Activated B cell treated with CpG ODN at 0.5 μM for 24 hours (primary cell): ENCODE measurements at regions not wholly inside any gene's neighbourhood (a gene's known extent, or its start where the extent isn't known, plus 50 kb on each side); places are given as distances from the start of the nearest gene placed in this dataset.

ENCODE experiments used
- ATAC-seq: fragments of 200-7000 bp; cut with Tn5 transposase; one replicate; pipeline ENCODE4 v1.10.0; 2021; ENCODE audit warnings: low read depth, mild to moderate bottlenecking, moderate library complexity
- CTCF ChIA-PET: fragments of 350-600 bp; sonication (Branson Sonifier 250); formaldehyde crosslinking; loops from one replicate; lab custom pipeline; 2021; ENCODE audit warnings: antibody characterized with exemption; lab: Charles Lee
- POLR2A ChIA-PET: fragments of 350-600 bp; sonication (Branson Sonifier 250); formaldehyde crosslinking; loops from one replicate; lab custom pipeline; 2021; ENCODE audit warnings: antibody characterized with exemption; lab: Charles Lee
- DNase-seq: peaks from one replicate; pipeline ENCODE4 v3.0.0; 2022
- H3K27ac Mint-ChIP-seq: one replicate; pipeline ENCODE4 v1.8.0; 2020; ENCODE audit warnings: mixed read lengths
- H3K27me3 Mint-ChIP-seq: one replicate; pipeline ENCODE4 v1.8.0; 2021; ENCODE audit warnings: mixed read lengths
- H3K36me3 Mint-ChIP-seq: one replicate; pipeline ENCODE4 v1.8.0; 2021; ENCODE audit warnings: low read depth, mixed read lengths
- H3K4me1 Mint-ChIP-seq: one replicate; pipeline ENCODE4 v1.8.0; 2021; ENCODE audit warnings: mixed read lengths
- H3K4me3 Mint-ChIP-seq: one replicate; pipeline ENCODE4 v1.8.0; 2020; ENCODE audit warnings: mild to moderate bottlenecking, mixed read lengths
- H3K9me3 Mint-ChIP-seq: one replicate; pipeline ENCODE4 v1.8.0; 2020; ENCODE audit warnings: mixed read lengths
- intact Hi-C: fragments of 100-400 bp; cut with micrococcal nuclease; formaldehyde crosslinking; loops from one replicate; pipeline ENCODE4 v1.15.1; 2024
- TF ChIP-seq, protein P1 (sequence below): fragments of 200-600 bp; IDR thresholded peaks from one replicate; pipeline ENCODE4 v1.8.0; 2022; ENCODE audit warnings: antibody characterized with exemption, mild to moderate bottlenecking

DNA sequence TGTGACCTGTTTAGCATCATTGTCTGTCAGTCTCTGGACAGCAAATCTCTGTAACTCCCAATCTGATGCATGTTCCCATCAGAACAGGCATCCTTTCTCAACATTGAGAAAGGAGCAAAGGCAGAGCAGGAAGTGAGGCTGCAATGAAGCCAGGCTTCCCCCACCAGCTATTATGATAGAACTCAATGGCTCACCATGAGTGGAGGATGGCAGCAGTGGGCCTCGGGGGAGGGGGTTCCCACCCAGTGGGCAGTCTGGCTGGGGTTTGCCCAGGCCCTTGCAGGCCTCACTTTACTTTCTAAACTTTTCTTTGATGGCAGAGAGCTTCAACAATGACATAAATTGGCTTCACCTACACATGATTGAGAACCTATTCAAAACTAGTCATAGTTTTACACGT, 240.6 kb upstream of the CXCR4 start:
- ChIA-PET CTCF (interaction anchor here (0.5 to 1.3 kb wide), 3 partner anchors 25 to 103 kb away, joined by 3 to 4 read pairs (median 4); no protein-coding TSS in a partner anchor), POLR2A (interaction anchor here (1.4 kb wide), 1 partner anchor 102 kb away, joined by 3 read pairs; no protein-coding TSS in a partner anchor)
- H3K4me1 Mint-ChIP-seq: peaks cover 21% of the 10 kb centered on the region
- ATAC-seq: no peak
- H3K9me3 Mint-ChIP-seq: no peaks in the 10 kb centered on the region
- no peak for DNase-seq
- no peak overlapping the region for H3K27ac Mint-ChIP-seq
- no peaks in the 10 kb centered on the region for H3K27me3 Mint-ChIP-seq
- no peak overlapping the region for H3K4me3 Mint-ChIP-seq
- intact Hi-C loops: no loop called here
- TF ChIP-seq, protein P1, sequence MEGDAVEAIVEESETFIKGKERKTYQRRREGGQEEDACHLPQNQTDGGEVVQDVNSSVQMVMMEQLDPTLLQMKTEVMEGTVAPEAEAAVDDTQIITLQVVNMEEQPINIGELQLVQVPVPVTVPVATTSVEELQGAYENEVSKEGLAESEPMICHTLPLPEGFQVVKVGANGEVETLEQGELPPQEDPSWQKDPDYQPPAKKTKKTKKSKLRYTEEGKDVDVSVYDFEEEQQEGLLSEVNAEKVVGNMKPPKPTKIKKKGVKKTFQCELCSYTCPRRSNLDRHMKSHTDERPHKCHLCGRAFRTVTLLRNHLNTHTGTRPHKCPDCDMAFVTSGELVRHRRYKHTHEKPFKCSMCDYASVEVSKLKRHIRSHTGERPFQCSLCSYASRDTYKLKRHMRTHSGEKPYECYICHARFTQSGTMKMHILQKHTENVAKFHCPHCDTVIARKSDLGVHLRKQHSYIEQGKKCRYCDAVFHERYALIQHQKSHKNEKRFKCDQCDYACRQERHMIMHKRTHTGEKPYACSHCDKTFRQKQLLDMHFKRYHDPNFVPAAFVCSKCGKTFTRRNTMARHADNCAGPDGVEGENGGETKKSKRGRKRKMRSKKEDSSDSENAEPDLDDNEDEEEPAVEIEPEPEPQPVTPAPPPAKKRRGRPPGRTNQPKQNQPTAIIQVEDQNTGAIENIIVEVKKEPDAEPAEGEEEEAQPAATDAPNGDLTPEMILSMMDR: no peak
- H3K36me3 Mint-ChIP-seq: no peaks in the 10 kb centered on the region

DNA sequence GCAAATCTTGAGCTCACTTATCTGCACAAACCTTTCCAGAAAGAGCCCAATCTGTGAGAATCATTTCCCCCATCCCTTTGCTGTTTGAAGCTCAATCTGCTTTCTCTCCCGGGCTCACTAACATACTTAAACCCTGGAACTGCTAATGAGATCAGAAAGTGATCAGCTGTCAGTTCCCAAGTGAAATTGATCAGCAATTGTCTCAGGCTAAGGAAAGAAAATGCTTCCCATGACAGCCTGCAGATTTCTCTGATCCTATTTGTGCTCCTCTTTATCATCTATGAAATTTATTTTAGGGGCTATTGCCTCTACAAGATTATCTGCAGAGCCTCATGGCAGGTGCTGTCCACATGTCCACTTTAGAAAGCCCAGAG, 239.0 kb upstream of the CXCR4 start:
- TF ChIP-seq, protein P1: no peak
- no peak overlapping the region for H3K4me3 Mint-ChIP-seq
- ATAC-seq (no peak), DNase-seq (no peak)
- no peak overlapping the region for H3K27ac Mint-ChIP-seq
- H3K36me3 Mint-ChIP-seq: no peaks in the 10 kb centered on the region
- H3K27me3 Mint-ChIP-seq: no peaks in the 10 kb centered on the region
- H3K4me1 Mint-ChIP-seq: peaks cover 8% of the 10 kb centered on the region
- no peaks in the 10 kb centered on the region for H3K9me3 Mint-ChIP-seq
- intact Hi-C loops: no loop called here
- POLR2A ChIA-PET: interaction anchor here (0.9 kb wide), 1 partner anchor 13 kb away, joined by 3 read pairs; no protein-coding TSS in a partner anchor
- CTCF ChIA-PET: interaction anchor here (0.6 kb wide), 1 partner anchor 309 kb away, joined by 3 read pairs; no protein-coding TSS in a partner anchor

DNA sequence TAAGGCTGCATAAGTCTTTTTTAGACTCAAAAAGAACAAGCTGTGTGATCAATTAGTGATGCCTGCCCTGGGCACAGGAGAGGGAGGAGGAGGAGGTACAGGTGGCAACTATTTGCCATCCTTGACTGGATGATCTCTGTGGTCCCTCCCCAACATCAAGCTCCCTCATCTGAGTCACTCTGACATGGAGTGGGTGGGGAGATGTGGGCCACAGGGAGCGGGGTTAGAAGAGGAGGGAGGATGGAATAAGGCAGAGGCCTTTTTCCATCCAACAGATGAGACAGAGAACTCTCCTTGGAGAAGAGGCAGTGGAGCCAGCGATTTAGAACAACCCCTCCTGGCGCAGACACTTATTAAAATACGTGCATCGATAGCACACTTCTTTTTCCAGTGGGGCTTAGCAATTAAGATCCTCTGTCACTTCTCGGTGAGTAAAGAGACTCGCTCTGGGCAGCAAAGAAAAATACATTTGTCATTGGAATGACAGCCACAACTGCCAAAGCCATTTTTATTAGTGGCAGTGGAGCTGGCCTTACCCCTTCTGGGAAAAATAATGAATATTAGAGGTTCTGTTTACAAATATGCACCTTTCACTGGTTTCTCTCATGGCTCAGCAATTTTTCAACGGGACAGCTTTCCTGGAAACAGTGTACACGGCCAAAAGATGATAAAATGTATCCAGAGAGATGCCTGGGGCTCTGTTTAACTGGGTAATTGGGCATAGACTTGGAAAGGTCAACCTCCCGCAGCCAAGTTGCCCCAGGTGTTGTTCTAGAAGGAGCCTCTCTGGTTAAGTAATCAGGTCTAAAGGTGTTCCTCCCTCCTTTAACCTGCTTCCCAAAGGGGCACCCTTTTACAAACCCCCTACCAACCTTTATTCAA, 238.4 kb upstream of the CXCR4 start:
- DNase-seq (no peak), ATAC-seq (no peak)
- TF ChIP-seq, protein P1: no peak
- intact Hi-C loops: no loop called here
- no peaks in the 10 kb centered on the region for H3K36me3 Mint-ChIP-seq
- H3K4me3 Mint-ChIP-seq: no peak overlapping the region
- no peaks in the 10 kb centered on the region for H3K27me3 Mint-ChIP-seq
- ChIA-PET POLR2A (interaction anchor here (0.9 kb wide), 1 partner anchor 12 kb away, joined by 3 read pairs; no protein-coding TSS in a partner anchor), CTCF (interaction anchor here (0.6 kb wide), 1 partner anchor 309 kb away, joined by 3 read pairs; no protein-coding TSS in a partner anchor)
- no peak overlapping the region for H3K27ac Mint-ChIP-seq
- peaks cover 8% of the 10 kb centered on the region for H3K4me1 Mint-ChIP-seq
- H3K9me3 Mint-ChIP-seq: no peaks in the 10 kb centered on the region

DNA sequence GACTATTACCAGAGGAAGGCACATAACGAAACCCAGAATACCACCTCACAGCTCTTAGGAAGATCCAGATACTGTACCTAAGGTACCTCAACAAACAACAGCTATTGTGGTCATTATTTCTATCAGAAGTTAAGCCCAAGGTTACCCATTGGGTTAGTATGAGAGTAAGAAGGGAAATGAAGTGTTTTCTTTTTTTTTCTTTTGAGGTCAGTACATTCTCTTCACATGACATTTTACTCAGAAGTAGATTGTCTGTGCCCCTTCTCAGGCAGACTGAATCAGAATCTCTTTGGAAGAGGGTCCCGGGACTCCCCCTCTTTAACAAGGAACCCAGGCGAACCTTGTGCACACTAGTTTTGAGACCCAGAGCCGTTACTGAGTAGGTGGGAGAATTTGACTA, 233.7 kb upstream of the CXCR4 start:
- CTCF ChIA-PET: no interaction called here
- TF ChIP-seq, protein P1: no peak
- peaks cover 8% of the 10 kb centered on the region for H3K9me3 Mint-ChIP-seq
- no peaks in the 10 kb centered on the region for H3K4me1 Mint-ChIP-seq
- DNase-seq: no peak
- no peak for ATAC-seq
- H3K4me3 Mint-ChIP-seq: no peak overlapping the region
- POLR2A ChIA-PET: interaction anchor here (1.6 kb wide), 1 partner anchor 96 kb away, joined by 4 read pairs; no protein-coding TSS in a partner anchor
- H3K27me3 Mint-ChIP-seq: no peaks in the 10 kb centered on the region
- intact Hi-C loops: no loop called here
- H3K36me3 Mint-ChIP-seq: no peaks in the 10 kb centered on the region
- H3K27ac Mint-ChIP-seq: no peak overlapping the region

DNA sequence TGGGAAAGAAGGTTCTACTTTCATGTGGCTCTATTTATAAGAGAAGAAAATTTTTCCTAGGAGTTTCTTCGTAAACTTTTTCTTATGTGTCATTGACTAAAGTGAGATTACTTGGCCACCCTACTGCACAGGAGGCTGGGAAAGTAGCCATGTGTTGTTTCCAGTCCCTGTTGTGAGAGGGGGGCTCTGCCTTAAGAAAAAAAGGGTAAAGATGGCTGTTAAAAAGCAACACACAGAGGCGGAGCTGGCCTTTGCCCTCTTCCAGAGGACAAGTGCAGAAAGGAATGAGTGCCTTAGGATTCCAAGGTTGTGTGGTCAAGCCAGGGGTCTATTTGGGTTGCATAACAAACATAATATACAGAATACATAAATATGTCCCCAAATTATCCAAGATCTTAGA, 230.0 kb upstream of the CXCR4 start:
- TF ChIP-seq, protein P1: no peak
- POLR2A ChIA-PET: no interaction called here
- intact Hi-C loops: loop anchor here (1.0 kb wide), 1 partner anchor 13 kb away; no protein-coding TSS in a partner anchor
- peaks cover 8% of the 10 kb centered on the region for H3K9me3 Mint-ChIP-seq
- H3K27me3 Mint-ChIP-seq: no peaks in the 10 kb centered on the region
- H3K4me3 Mint-ChIP-seq: no peak overlapping the region
- no peaks in the 10 kb centered on the region for H3K4me1 Mint-ChIP-seq
- DNase-seq (no peak), ATAC-seq (no peak)
- no peak overlapping the region for H3K27ac Mint-ChIP-seq
- CTCF ChIA-PET: no interaction called here
- no peaks in the 10 kb centered on the region for H3K36me3 Mint-ChIP-seq
